Glutamatergic neuron (in vitro differentiated cells): ENCODE measurements at regions not wholly inside any gene's neighbourhood (a gene's known extent, or its start where the extent isn't known, plus 50 kb on each side); places are given as distances from the start of the nearest gene placed in this dataset.
"Not testable (repeated sequence)": the region's sequence is repeated elsewhere in the genome, so short reads cannot be mapped to it uniquely, and the experiment has no call there.

Experiments used
- DNase-seq: peaks from one replicate; pipeline ENCODE4 v3.0.0; 2022
- H3K27ac Mint-ChIP-seq: one replicate; pipeline ENCODE4 v1.8.0; 2020; ENCODE audit warnings: mild to moderate bottlenecking, mixed read lengths, inconsistent platforms; ENCODE audit not compliant: unreplicated experiment
- H3K27me3 Mint-ChIP-seq: one replicate; pipeline ENCODE4 v1.8.0; 2020; ENCODE audit warnings: mild to moderate bottlenecking, moderate library complexity, mixed read lengths, inconsistent platforms; ENCODE audit not compliant: unreplicated experiment
- H3K36me3 Mint-ChIP-seq: one replicate; pipeline ENCODE4 v1.8.0; 2020; ENCODE audit warnings: mild to moderate bottlenecking, mixed read lengths, inconsistent platforms; ENCODE audit not compliant: unreplicated experiment
- H3K4me1 Mint-ChIP-seq: one replicate; pipeline ENCODE4 v1.8.0; 2020; ENCODE audit warnings: mild to moderate bottlenecking, low read depth, mixed read lengths, inconsistent platforms; ENCODE audit not compliant: unreplicated experiment
- H3K4me3 Mint-ChIP-seq: one replicate; pipeline ENCODE4 v1.8.0; 2020; ENCODE audit warnings: mild to moderate bottlenecking, mixed read lengths, inconsistent platforms; ENCODE audit not compliant: unreplicated experiment
- H3K9me3 Mint-ChIP-seq: one replicate; pipeline ENCODE4 v1.8.0; 2020; ENCODE audit warnings: mild to moderate bottlenecking, moderate library complexity, mixed read lengths, inconsistent platforms; ENCODE audit not compliant: unreplicated experiment
- TF ChIP-seq, protein P1 (sequence below): fragments of 200-600 bp; sonication (generic); IDR thresholded peaks from one replicate; pipeline ENCODE4 v1.5.0; 2021; ENCODE audit not compliant: partially characterized antibody, unreplicated experiment

DNA sequence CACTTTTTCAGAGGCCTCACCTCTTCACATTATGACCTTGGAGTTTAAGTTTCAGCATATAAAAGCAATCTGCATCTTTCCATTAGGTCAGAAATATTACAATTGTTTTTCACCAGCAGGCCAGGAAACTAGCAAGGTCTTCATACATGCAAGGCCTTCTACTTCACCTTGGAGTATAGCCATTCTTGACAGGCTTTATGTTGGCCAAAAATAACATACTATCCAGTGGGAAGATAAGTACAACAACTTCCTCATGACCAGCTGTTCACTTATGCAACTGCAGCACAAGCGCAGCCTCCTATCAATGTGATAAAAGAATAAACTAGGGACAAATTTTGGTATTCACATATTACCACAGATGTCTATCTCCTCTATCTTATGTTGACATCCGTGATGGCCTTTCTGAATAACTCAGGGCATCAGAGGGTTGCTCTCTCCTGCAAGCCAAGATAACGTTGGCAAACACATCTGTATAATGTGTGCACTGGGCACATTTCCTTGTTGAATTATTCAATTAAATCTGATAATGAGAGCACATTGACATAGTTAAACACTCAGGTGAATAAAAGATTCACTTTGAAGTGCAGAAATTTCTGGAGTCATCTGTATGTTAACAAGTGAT lies 239.8 kb downstream of the FZD1 start:
- Mint-ChIP-seq H3K27me3 (no peaks in the 10 kb centered on the region), H3K9me3 (no peaks in the 10 kb centered on the region), H3K4me3 (no peak overlapping the region), H3K27ac (no peak overlapping the region), H3K4me1 (no peaks in the 10 kb centered on the region), H3K36me3 (peaks cover 14% of the 10 kb centered on the region)
- TF ChIP-seq, protein P1, sequence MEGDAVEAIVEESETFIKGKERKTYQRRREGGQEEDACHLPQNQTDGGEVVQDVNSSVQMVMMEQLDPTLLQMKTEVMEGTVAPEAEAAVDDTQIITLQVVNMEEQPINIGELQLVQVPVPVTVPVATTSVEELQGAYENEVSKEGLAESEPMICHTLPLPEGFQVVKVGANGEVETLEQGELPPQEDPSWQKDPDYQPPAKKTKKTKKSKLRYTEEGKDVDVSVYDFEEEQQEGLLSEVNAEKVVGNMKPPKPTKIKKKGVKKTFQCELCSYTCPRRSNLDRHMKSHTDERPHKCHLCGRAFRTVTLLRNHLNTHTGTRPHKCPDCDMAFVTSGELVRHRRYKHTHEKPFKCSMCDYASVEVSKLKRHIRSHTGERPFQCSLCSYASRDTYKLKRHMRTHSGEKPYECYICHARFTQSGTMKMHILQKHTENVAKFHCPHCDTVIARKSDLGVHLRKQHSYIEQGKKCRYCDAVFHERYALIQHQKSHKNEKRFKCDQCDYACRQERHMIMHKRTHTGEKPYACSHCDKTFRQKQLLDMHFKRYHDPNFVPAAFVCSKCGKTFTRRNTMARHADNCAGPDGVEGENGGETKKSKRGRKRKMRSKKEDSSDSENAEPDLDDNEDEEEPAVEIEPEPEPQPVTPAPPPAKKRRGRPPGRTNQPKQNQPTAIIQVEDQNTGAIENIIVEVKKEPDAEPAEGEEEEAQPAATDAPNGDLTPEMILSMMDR = no peak
- DNase-seq = no peak

DNA sequence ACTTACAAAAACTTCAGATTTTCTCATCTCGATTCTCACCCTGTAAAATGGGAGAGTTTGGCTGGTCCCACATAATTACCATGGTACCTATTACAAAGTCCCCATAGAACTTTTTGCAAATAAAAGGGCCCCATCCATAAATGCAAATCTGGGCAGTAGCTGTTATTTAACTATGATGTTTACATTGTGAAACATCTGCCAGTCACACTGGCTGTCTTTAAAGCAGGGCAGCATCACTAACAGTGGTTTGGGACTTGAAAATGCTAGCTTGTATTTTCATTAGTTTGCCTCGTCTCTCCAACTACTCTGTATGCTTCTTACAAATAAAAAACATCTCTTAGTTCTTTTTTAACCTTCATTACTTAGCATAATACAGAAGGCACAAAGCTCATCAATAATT lies 240.7 kb downstream of the FZD1 start:
- Mint-ChIP-seq H3K9me3 (no peaks in the 10 kb centered on the region), H3K27ac (no peak overlapping the region), H3K4me1 (no peaks in the 10 kb centered on the region), H3K27me3 (no peaks in the 10 kb centered on the region), H3K36me3 (peaks cover 13% of the 10 kb centered on the region), H3K4me3 (no peak overlapping the region)
- no peak for DNase-seq
- TF ChIP-seq, protein P1 = no peak

DNA sequence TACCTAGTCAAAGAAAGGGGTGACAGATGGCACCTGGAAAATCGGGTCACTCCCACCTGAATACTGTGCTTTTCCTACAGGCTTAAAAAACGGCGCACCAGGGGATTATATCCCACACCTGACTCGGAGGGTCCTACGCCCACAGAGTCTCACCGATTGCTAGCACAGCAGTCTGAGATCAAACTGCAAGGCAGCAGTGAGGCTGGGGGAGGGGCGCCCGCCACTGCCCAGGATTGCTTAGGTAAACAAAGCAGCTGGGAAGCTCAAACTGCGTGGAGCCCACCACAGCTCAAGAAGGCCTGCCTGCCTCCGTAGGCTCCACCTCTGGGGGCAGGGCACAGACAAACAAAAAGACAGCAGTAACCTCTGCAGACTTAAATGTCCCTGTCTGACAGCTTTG lies 242.7 kb downstream of the FZD1 start:
- not testable (repeated sequence) for H3K27me3 Mint-ChIP-seq, H3K4me3 Mint-ChIP-seq, H3K4me1 Mint-ChIP-seq, H3K9me3 Mint-ChIP-seq, H3K36me3 Mint-ChIP-seq, DNase-seq, H3K27ac Mint-ChIP-seq

DNA sequence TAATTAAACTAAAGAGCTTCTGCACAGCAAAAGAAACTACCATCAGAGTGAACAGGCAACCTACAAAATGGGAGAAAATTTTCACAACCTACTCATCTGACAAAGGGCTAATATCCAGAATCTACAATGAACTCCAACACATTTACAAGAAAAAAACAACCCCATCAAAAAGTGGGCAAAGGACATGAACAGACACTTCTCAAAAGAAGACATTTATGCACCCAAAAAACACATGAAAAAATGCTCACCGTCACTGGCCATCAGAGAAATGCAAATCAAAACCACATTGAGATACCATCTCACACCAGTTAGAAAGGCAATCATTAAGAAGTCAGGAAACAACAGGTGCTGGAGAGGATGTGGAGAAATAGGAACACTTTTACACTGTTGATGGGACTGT lies 247.6 kb downstream of the FZD1 start:
- H3K9me3 Mint-ChIP-seq, H3K27me3 Mint-ChIP-seq, DNase-seq, H3K27ac Mint-ChIP-seq, H3K36me3 Mint-ChIP-seq, H3K4me3 Mint-ChIP-seq: not testable (repeated sequence)
- peaks cover 13% of the 10 kb centered on the region for H3K4me1 Mint-ChIP-seq

DNA sequence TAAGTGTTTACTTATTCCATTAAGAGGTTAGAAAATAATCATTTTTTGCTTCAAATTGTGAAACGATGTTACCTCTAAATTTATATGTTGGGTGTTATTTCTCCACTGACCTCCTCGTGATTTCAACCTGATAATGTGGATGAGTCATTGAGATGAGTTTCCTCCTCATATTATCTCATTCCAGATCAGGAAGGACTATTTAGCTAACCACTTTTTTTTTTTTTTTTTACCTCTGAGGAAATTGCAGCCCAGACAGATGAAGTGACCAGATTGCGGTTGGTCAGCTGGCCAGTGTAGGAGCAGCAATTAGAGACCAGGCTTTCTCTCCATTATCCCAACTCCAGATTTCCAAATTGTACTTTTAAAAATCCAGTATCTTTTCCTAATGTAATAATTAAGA lies 248.7 kb downstream of the FZD1 start:
- Mint-ChIP-seq H3K4me3 (no peak overlapping the region), H3K27ac (no peak overlapping the region), H3K9me3 (peaks cover 4% of the 10 kb centered on the region), H3K36me3 (no peaks in the 10 kb centered on the region), H3K4me1 (peaks cover 13% of the 10 kb centered on the region), H3K27me3 (no peaks in the 10 kb centered on the region)
- no peak for DNase-seq
- TF ChIP-seq, protein P1 = no peak

DNA sequence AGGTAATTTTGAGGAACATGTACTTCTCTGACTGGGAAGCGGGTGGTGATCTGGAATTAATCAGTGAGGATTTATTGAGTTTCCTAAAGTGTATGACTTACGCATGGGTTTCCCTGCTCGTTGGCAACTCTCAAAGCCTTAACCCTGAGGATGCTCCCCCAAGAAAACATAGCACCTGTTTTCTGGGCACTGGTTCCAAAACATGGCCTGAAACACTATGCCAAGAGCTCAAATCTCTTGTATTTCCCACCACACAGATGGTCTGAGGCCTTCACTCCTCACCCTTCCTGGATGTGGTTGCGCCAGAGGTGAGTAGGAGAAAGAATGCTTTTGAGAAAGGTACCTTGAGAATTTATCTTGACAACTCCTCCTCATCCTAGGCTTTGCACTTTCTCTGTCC lies 250.4 kb downstream of the FZD1 start:
- Mint-ChIP-seq H3K27ac (no peak overlapping the region), H3K4me1 (peaks cover 19% of the 10 kb centered on the region), H3K27me3 (no peaks in the 10 kb centered on the region), H3K4me3 (no peak overlapping the region), H3K36me3 (no peaks in the 10 kb centered on the region), H3K9me3 (peaks cover 4% of the 10 kb centered on the region)
- no peak for DNase-seq
- TF ChIP-seq, protein P1 = no peak
